ENCODE measurements at regions not wholly inside any gene's neighbourhood (a gene's known extent, or its start where the extent isn't known, plus 50 kb on each side); places are given as distances from the start of the nearest gene placed in this dataset.

DNA sequence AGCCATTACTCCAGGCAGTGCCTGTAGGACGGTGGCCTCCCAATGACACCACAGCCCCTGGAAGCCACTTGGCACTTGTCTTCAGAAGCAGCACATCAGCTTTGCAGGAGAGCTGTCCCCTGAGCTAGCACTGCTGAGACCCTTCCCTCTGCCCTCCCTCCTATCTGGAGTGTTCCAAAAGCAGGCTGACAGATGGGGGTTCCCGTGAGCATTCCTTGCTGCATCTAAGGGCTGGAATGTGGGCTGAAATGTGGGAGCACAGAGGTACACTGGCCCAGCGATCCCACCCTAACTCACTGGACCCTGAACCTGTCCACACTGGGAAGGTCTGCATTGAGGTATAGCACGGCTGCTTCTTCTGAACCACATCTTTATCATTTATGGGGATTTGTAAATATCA lies 230.1 kb downstream of the ANAPC1 start:
- Histone ChIP-seq H3K4me1 (ENCODE audit: insufficient read depth, low read length) (peaks cover under 1% of the 10 kb centered on the region; the same call in 1 of the 2 replicates), H4K91ac (ENCODE audit: insufficient read length, low read depth, low read length) (no peak overlapping the region), H2BK15ac (ENCODE audit: low read depth, low read length) (no peak overlapping the region), H2BK12ac (ENCODE audit: insufficient read length, low read depth, low read length) (no peak overlapping the region), H4K5ac (ENCODE audit: insufficient read length, low read depth, low read length) (no peak overlapping the region), H4K8ac (replicated peaks; ENCODE audit: insufficient read length, low read depth, low read length) (no peak overlapping the region), H2AFZ (ENCODE audit: low read length) (no peak overlapping the region), H3K56ac (ENCODE audit: insufficient read length, low read depth, low read length) (no peak overlapping the region), H3K23me2 (ENCODE audit: insufficient read length, low read depth, low read length, poor library complexity, severe bottlenecking) (no peaks in the 10 kb centered on the region), H3K4ac (ENCODE audit: low read depth, low read length) (no peak overlapping the region), H3K79me1 (ENCODE audit: insufficient read depth, low read depth, low read length, poor library complexity, severe bottlenecking) (no peaks in the 10 kb centered on the region), H2AK5ac (ENCODE audit: insufficient read length, low read length) (no peak overlapping the region), H2BK120ac (ENCODE audit: low read depth, low read length, poor library complexity, severe bottlenecking) (no peak overlapping the region), H3K27ac (ENCODE audit: insufficient read length, low read depth, low read length) (no peak overlapping the region), H3K27me3 (ENCODE audit: insufficient read depth, low read length) (no peaks in the 10 kb centered on the region; the same call in 1 of the 2 replicates), H3K4me2 (ENCODE audit: insufficient read depth, insufficient read length, low read length) (no peak overlapping the region), H4K20me1 (ENCODE audit: control insufficient read depth, insufficient read depth, insufficient read length) (no peaks in the 10 kb centered on the region), H3K18ac (ENCODE audit: insufficient read length, low read depth, low read length) (no peak overlapping the region), H2BK20ac (ENCODE audit: low read depth, low read length, poor library complexity, severe bottlenecking) (no peak overlapping the region), H3K9ac (ENCODE audit: extremely low read depth, insufficient read length, low read length) (no peak overlapping the region), H3T11ph (ENCODE audit: low read length) (no peak overlapping the region), H2BK5ac (ENCODE audit: insufficient read length, low read length) (no peak overlapping the region), H3K23ac (ENCODE audit: insufficient read length, low read depth, low read length) (no peak overlapping the region), H3K9me3 (ENCODE audit: control insufficient read depth, low read depth, low read length) (no peaks in the 10 kb centered on the region), H3K14ac (ENCODE audit: insufficient read depth, low read length) (no peak overlapping the region), H3K79me2 (ENCODE audit: insufficient read depth, low read length) (no peaks in the 10 kb centered on the region)
- no peaks in the 10 kb centered on the region; the same call in none of the 2 replicates for H3K27me3 Mint-ChIP-seq (ENCODE audit: low read depth)
- TF ChIP-seq, protein P1, sequence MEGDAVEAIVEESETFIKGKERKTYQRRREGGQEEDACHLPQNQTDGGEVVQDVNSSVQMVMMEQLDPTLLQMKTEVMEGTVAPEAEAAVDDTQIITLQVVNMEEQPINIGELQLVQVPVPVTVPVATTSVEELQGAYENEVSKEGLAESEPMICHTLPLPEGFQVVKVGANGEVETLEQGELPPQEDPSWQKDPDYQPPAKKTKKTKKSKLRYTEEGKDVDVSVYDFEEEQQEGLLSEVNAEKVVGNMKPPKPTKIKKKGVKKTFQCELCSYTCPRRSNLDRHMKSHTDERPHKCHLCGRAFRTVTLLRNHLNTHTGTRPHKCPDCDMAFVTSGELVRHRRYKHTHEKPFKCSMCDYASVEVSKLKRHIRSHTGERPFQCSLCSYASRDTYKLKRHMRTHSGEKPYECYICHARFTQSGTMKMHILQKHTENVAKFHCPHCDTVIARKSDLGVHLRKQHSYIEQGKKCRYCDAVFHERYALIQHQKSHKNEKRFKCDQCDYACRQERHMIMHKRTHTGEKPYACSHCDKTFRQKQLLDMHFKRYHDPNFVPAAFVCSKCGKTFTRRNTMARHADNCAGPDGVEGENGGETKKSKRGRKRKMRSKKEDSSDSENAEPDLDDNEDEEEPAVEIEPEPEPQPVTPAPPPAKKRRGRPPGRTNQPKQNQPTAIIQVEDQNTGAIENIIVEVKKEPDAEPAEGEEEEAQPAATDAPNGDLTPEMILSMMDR (conservative IDR thresholded peaks at IDR 0.05): no peak
- H3K27ac Mint-ChIP-seq: no peak overlapping the region
- no peak for DNase-seq
- no peaks in the 10 kb centered on the region for H3K36me3 Mint-ChIP-seq (ENCODE audit: insufficient read depth in 1 of 3, low read depth in 3 of 3)
- no peak overlapping the region for H3K4me3 Mint-ChIP-seq
- WGBS (ENCODE audit: extremely low coverage, insufficient read length, low lambda C conversion rate): no CpG with 5 or more reads among the region's 4 CpGs
- peaks cover 0 to 3% of the 10 kb centered on the region in 2 experiments; a peak in 3 of 4 replicates for H3K4me1 Mint-ChIP-seq
- peaks cover 0 to 3% of the 10 kb centered on the region in 2 experiments; a peak in 2 of 5 replicates for H3K9me3 Mint-ChIP-seq

Data from H9 (cell line).